ENCODE measurements at regions not wholly inside any gene's neighbourhood (a gene's known extent, or its start where the extent isn't known, plus 50 kb on each side); places are given as distances from the start of the nearest gene placed in this dataset.

GRCh38 chr11:134584001-134584561 lies 172.0 kb upstream of the B3GAT1 start:
- Histone ChIP-seq H2AFZ (ENCODE audit: low read length) (no peak overlapping the region), H4K20me1 (ENCODE audit: control insufficient read depth, extremely low read depth, insufficient read depth, low read length) (no peaks in the 10 kb centered on the region), H3K79me2 (ENCODE audit: control insufficient read depth, insufficient read depth, low read length) (no peaks in the 10 kb centered on the region), H3K4me3 (replicated peaks in 1 of 4; ENCODE audit: control extremely low read depth in 1 of 4, insufficient read depth in 1 of 4, low read depth in 3 of 4, low read length in 4 of 4) (no peak overlapping the region), H3K9me3 (ENCODE audit: control insufficient read depth, insufficient read depth, low read depth, low read length) (no peaks in the 10 kb centered on the region), H3K27me3 (ENCODE audit: control insufficient read depth, insufficient read depth, low read length) (no peaks in the 10 kb centered on the region), H3K36me3 (ENCODE audit: control insufficient read depth, insufficient read depth, low read length) (no peaks in the 10 kb centered on the region), H3K4me2 (ENCODE audit: extremely low read depth, insufficient read depth, low read length) (no peak overlapping the region), H3K9ac (ENCODE audit: insufficient read depth, low read length) (no peak overlapping the region), H3K27ac (ENCODE audit: insufficient read depth, low read length) (no peak overlapping the region), H3K4me1 (ENCODE audit: control insufficient read depth, extremely low read depth, insufficient read depth, low read length) (no peaks in the 10 kb centered on the region)
- DNase-seq (ENCODE audit: low read depth in 2 of 2), result no peak
- TF ChIP-seq CTCF (conservative IDR thresholded peaks at IDR 0.05 in 1 of 2, IDR thresholded peaks at IDR 0.05 in 1 of 2; ENCODE audit: low read depth in 1 of 2, low read length in 2 of 2) (no peak), EZH2 (IDR thresholded peaks at IDR 0.05; ENCODE audit: low read length, missing control alignments) (no peak)

DNA sequence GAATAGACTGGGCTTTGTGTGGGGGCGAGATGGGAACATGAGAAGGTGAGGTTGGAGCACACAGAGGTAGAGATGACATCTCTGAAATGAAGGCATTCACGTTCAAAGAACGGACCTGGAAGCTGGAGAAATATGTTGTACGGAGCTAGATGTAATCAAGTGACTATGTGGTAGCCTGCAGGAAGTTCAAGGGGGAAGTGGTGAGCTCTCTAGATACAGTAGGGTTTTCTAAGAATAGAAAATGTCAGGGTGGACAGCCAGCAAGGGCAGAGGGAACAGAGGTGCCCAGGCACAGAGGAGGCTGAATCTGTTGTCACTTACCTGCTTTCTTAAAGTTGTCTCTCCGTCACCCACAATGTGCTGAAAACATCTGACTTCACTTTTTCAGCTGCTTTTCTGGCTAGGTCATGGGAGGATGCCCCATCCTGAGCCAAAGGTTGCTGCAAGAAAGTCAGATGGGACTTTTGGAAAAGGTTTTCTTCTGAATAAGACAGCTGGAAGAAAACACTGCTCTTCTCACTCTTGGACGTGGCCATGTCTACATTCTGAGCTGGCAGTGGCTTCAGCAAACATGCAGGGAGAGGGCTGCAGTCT lies 171.5 kb upstream of the B3GAT1 start:
- H3K36me3 ChIP-seq (ENCODE audit: control insufficient read depth, insufficient read depth, low read length), result no peaks in the 10 kb centered on the region
- no peak overlapping the region for H3K27ac ChIP-seq (ENCODE audit: insufficient read depth, low read length)
- no peak overlapping the region for H3K9ac ChIP-seq (ENCODE audit: insufficient read depth, low read length)
- H3K4me3 ChIP-seq (replicated peaks in 1 of 4; ENCODE audit: control extremely low read depth in 1 of 4, insufficient read depth in 1 of 4, low read depth in 3 of 4, low read length in 4 of 4), result no peak overlapping the region
- no peak for TF ChIP-seq CTCF (conservative IDR thresholded peaks at IDR 0.05 in 1 of 2, IDR thresholded peaks at IDR 0.05 in 1 of 2; ENCODE audit: low read depth in 1 of 2, low read length in 2 of 2)
- no peak for TF ChIP-seq EZH2 (IDR thresholded peaks at IDR 0.05; ENCODE audit: low read length, missing control alignments)
- H3K9me3 ChIP-seq (ENCODE audit: control insufficient read depth, insufficient read depth, low read depth, low read length), result no peaks in the 10 kb centered on the region
- DNase-seq (ENCODE audit: low read depth in 2 of 2), result no peak
- H3K4me1 ChIP-seq (ENCODE audit: control insufficient read depth, extremely low read depth, insufficient read depth, low read length), result no peaks in the 10 kb centered on the region
- no peaks in the 10 kb centered on the region for H4K20me1 ChIP-seq (ENCODE audit: control insufficient read depth, extremely low read depth, insufficient read depth, low read length)
- no peaks in the 10 kb centered on the region for H3K27me3 ChIP-seq (ENCODE audit: control insufficient read depth, insufficient read depth, low read length)
- H2AFZ ChIP-seq (ENCODE audit: low read length), result no peak overlapping the region
- no peaks in the 10 kb centered on the region for H3K79me2 ChIP-seq (ENCODE audit: control insufficient read depth, insufficient read depth, low read length)
- no peak overlapping the region for H3K4me2 ChIP-seq (ENCODE audit: extremely low read depth, insufficient read depth, low read length)

GRCh38 chr11:134582770-134583095 lies 170.7 kb upstream of the B3GAT1 start:
- no peaks in the 10 kb centered on the region for H3K4me1 ChIP-seq (ENCODE audit: control insufficient read depth, extremely low read depth, insufficient read depth, low read length)

More at GRCh38 chr11:134582770-134583095, 170.7 kb upstream of the B3GAT1 start:
- no peaks in the 10 kb centered on the region for H4K20me1 ChIP-seq (ENCODE audit: control insufficient read depth, extremely low read depth, insufficient read depth, low read length)
- no peaks in the 10 kb centered on the region for H3K27me3 ChIP-seq (ENCODE audit: control insufficient read depth, insufficient read depth, low read length)
- H2AFZ ChIP-seq (ENCODE audit: low read length), result no peak overlapping the region
- H3K9me3 ChIP-seq (ENCODE audit: control insufficient read depth, insufficient read depth, low read depth, low read length), result no peaks in the 10 kb centered on the region
- H3K79me2 ChIP-seq (ENCODE audit: control insufficient read depth, insufficient read depth, low read length), result no peaks in the 10 kb centered on the region
- H3K27ac ChIP-seq (ENCODE audit: insufficient read depth, low read length), result no peak overlapping the region
- DNase-seq (ENCODE audit: low read depth in 2 of 2), result no peak
- H3K9ac ChIP-seq (ENCODE audit: insufficient read depth, low read length), result no peak overlapping the region
- TF ChIP-seq EZH2 (IDR thresholded peaks at IDR 0.05; ENCODE audit: low read length, missing control alignments) (no peak), CTCF (conservative IDR thresholded peaks at IDR 0.05 in 1 of 2, IDR thresholded peaks at IDR 0.05 in 1 of 2; ENCODE audit: low read depth in 1 of 2, low read length in 2 of 2) (no peak)
- H3K4me3 ChIP-seq (replicated peaks in 1 of 4; ENCODE audit: control extremely low read depth in 1 of 4, insufficient read depth in 1 of 4, low read depth in 3 of 4, low read length in 4 of 4), result no peak overlapping the region
- no peaks in the 10 kb centered on the region for H3K36me3 ChIP-seq (ENCODE audit: control insufficient read depth, insufficient read depth, low read length)
- no peak overlapping the region for H3K4me2 ChIP-seq (ENCODE audit: extremely low read depth, insufficient read depth, low read length)
